Loucy (cell line): ENCODE measurements at regions not wholly inside any gene's neighbourhood (a gene's known extent, or its start where the extent isn't known, plus 50 kb on each side); places are given as distances from the start of the nearest gene placed in this dataset.

Experiments used
- H2AFZ ChIP-seq: fragments of 200-600 bp; sonication (generic); 2 replicates; pipeline ENCODE4 v1.6.0; 2016; ENCODE audit warnings: antibody characterized with exemption, mild to moderate bottlenecking, low read length, moderate library complexity
- H3F3A ChIP-seq: fragments of 200-600 bp; 2 replicates; pipeline ENCODE4 v1.6.0; 2016; ENCODE audit warnings: antibody characterized with exemption, low read depth, mild to moderate bottlenecking
- H3K27me3 ChIP-seq: fragments of 200-600 bp; sonication (generic); 2 replicates; pipeline ENCODE4 v1.6.1; 2014; ENCODE audit warnings: low read length, mild to moderate bottlenecking; ENCODE audit not compliant: insufficient read depth, poor library complexity, severe bottlenecking
- H3K36me3 ChIP-seq: fragments of 200-600 bp; sonication (generic); 2 replicates; pipeline ENCODE4 v1.6.1; 2016; ENCODE audit warnings: low read length; ENCODE audit not compliant: insufficient read depth
- H3K4me1 ChIP-seq: fragments of 200-600 bp; sonication (generic); 2 replicates; pipeline ENCODE4 v1.5.1; 2014; ENCODE audit warnings: low read length, mild to moderate bottlenecking; ENCODE audit not compliant: insufficient read depth, poor library complexity, severe bottlenecking
- H3K4me2 ChIP-seq: fragments of 200-600 bp; sonication (generic); 2 replicates; pipeline ENCODE4 v1.6.0; 2014; ENCODE audit warnings: antibody characterized with exemption, low read length, low read depth, mild to moderate bottlenecking; ENCODE audit not compliant: poor library complexity, severe bottlenecking
- H3K4me3 ChIP-seq: fragments of 200-600 bp; sonication (generic); 2 replicates; pipeline ENCODE4 v1.5.1; 2014; ENCODE audit warnings: low read length, mild to moderate bottlenecking, mixed read lengths; ENCODE audit not compliant: poor library complexity, severe bottlenecking
- H3K79me2 ChIP-seq: fragments of 200-600 bp; sonication (generic); 2 replicates; pipeline ENCODE4 v1.6.1; 2014; ENCODE audit warnings: low read length; ENCODE audit not compliant: insufficient read depth
- H3K9ac ChIP-seq: fragments of 200-600 bp; sonication (generic); 2 replicates; pipeline ENCODE4 v1.6.0; 2014; ENCODE audit warnings: mild to moderate bottlenecking, low read depth, low read length, moderate library complexity; ENCODE audit not compliant: poor library complexity, severe bottlenecking
- H3K9me2 ChIP-seq: fragments of 200-600 bp; sonication (generic); replicated peaks from 2 replicates; pipeline ENCODE4 v1.6.1; 2016; ENCODE audit warnings: low read depth, low read length, mixed read lengths
- H3K9me3 ChIP-seq: fragments of 200-600 bp; sonication (generic); 2 replicates; pipeline ENCODE4 v1.6.1; 2014; ENCODE audit warnings: mild to moderate bottlenecking, antibody characterized with exemption, low read length, low read depth; ENCODE audit not compliant: insufficient read depth
- H4K20me1 ChIP-seq: fragments of 200-600 bp; sonication (generic); 2 replicates; pipeline ENCODE4 v1.6.0; 2014; ENCODE audit warnings: antibody characterized with exemption, low read length, mild to moderate bottlenecking; ENCODE audit not compliant: insufficient read depth, poor library complexity, severe bottlenecking
- EZH2phosphoT487 ChIP-seq: fragments of 200-600 bp; IDR thresholded peaks from 2 replicates; pipeline ENCODE4 v1.6.1; 2018; ENCODE audit warnings: antibody characterized with exemption, mild to moderate bottlenecking, moderate library complexity, borderline replicate concordance
- TF ChIP-seq, protein P1 (sequence below): fragments of 200-600 bp; sonication (generic); conservative IDR thresholded peaks from 2 replicates; pipeline ENCODE4 v1.5.1; 2014; ENCODE audit warnings: mild to moderate bottlenecking, antibody characterized with exemption, low read length

DNA sequence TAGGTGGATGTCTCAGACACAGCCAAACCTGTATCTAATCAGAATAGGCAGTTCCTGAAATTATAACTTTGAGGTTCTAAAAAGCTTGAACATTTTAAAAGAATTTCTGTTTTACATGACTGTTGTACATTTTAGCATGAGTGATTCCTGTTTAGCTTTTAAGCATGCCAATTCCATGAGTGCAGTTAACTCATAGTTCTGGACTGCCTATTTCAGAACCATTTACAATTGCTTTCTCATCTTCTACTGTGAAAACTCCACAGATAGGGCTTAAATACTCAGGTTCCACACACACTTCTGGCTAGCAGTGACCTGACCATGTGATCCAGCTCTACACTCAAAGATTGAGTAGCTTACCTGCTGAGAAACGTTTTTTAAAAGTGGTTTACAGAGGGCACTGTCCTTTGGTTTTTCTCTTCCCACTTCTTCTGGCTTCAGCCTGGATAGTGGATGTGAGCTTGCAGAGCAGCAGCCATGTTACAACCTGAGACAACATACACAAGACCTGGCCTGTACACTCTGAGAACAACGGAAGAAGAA is 280.8 kb downstream of the ANKRD50 start:
- Histone ChIP-seq H2AFZ (peak overlapping the region; percentile 16; the same call in 1 of the 2 replicates), H3K4me1 (peaks cover 20% of the 10 kb centered on the region)

DNA sequence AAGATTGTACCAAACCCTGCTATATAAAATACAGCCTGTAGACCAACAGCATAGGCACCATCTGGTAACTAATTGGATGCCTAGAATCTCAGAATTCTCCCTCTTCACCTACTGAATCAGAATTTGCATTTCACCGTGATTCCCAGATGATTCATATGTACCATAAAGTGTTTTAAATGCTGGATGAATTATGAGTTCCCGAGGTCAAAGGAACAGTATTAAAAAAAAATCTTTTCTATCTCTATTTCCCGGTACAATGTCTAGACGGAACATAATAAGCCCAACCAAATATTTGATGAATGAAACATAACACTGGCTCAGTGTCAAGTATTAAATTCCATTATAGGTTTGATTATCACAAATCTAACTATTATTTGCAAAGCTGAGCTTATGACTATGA is 280.0 kb downstream of the ANKRD50 start:
- Histone ChIP-seq H3K27me3 (no peaks in the 10 kb centered on the region), H3K79me2 (no peaks in the 10 kb centered on the region), H2AFZ (no peak overlapping the region), H3F3A (no peaks in the 10 kb centered on the region), H3K9me2 (no peaks in the 10 kb centered on the region), H3K4me3 (no peak overlapping the region), H3K9ac (no peak overlapping the region), H3K36me3 (no peaks in the 10 kb centered on the region), H3K4me2 (no peak overlapping the region), H3K4me1 (peaks cover 14% of the 10 kb centered on the region), H4K20me1 (no peaks in the 10 kb centered on the region), H3K9me3 (no peaks in the 10 kb centered on the region)
- no peak for TF ChIP-seq EZH2phosphoT487
- TF ChIP-seq, protein P1, sequence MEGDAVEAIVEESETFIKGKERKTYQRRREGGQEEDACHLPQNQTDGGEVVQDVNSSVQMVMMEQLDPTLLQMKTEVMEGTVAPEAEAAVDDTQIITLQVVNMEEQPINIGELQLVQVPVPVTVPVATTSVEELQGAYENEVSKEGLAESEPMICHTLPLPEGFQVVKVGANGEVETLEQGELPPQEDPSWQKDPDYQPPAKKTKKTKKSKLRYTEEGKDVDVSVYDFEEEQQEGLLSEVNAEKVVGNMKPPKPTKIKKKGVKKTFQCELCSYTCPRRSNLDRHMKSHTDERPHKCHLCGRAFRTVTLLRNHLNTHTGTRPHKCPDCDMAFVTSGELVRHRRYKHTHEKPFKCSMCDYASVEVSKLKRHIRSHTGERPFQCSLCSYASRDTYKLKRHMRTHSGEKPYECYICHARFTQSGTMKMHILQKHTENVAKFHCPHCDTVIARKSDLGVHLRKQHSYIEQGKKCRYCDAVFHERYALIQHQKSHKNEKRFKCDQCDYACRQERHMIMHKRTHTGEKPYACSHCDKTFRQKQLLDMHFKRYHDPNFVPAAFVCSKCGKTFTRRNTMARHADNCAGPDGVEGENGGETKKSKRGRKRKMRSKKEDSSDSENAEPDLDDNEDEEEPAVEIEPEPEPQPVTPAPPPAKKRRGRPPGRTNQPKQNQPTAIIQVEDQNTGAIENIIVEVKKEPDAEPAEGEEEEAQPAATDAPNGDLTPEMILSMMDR: no peak

More for the DNA sequence above, 280.8 kb downstream of the ANKRD50 start:
- Histone ChIP-seq H3K36me3 (no peaks in the 10 kb centered on the region), H3K27me3 (no peaks in the 10 kb centered on the region), H3K79me2 (no peaks in the 10 kb centered on the region), H3K4me2 (no peak overlapping the region), H3K9me2 (no peaks in the 10 kb centered on the region), H3K9me3 (no peaks in the 10 kb centered on the region), H4K20me1 (no peaks in the 10 kb centered on the region), H3K4me3 (no peak overlapping the region), H3F3A (no peaks in the 10 kb centered on the region), H3K9ac (no peak overlapping the region)
- TF ChIP-seq EZH2phosphoT487: no peak
- TF ChIP-seq, protein P1: no peak

DNA sequence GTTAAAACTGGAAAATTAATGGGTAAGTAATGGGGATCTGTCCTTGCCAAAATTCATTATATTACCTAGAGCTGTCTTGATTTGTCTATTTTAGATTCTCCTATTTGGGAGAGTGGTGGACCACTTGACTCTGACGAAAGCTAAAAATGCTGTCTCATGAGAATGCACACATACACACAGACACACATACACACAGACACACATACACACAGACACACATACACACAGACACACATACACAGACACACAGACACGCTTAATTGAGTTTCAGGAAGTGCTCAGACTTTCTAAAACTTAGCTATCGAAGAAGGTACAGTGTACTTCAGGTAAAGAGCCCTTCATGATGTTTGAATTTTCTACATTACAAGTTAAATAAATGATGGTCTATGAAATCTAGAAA is 279.5 kb downstream of the ANKRD50 start:
- Histone ChIP-seq H3K9me2 (no peaks in the 10 kb centered on the region), H3K9ac (no peak overlapping the region), H3K4me3 (no peak overlapping the region), H3K27me3 (no peaks in the 10 kb centered on the region), H3K79me2 (no peaks in the 10 kb centered on the region), H3K36me3 (no peaks in the 10 kb centered on the region), H2AFZ (no peak overlapping the region), H3K9me3 (no peaks in the 10 kb centered on the region), H3K4me1 (peaks cover 18% of the 10 kb centered on the region), H4K20me1 (no peaks in the 10 kb centered on the region), H3F3A (no peaks in the 10 kb centered on the region), H3K4me2 (no peak overlapping the region)
- TF ChIP-seq, protein P1: no peak
- no peak for TF ChIP-seq EZH2phosphoT487
